ENCODE measurements at regions not wholly inside any gene's neighbourhood (a gene's known extent, or its start where the extent isn't known, plus 50 kb on each side); places are given as distances from the start of the nearest gene placed in this dataset.

DNA sequence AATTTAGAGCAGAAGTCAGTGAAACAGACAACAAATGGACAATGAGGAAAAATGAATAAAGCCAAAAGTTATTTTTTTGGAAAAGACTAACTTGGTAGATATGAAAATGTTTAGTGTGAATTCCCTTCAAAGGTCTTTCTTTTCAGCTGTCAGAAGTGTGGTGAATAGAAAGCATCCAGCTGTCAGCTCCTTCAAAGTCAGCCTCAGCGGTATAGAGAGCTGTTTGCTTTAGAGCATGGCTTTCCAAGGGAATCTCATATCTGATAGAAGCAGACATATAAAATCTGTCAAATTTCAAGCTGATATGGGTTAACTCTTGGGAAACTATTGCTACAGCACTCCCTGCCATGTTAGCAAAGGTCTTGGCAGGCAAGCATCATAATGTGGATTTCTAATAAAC, 309.3 kb downstream of the CASP12 start:
- DNase-seq = no peak
- no peak overlapping the region for H3K27ac Mint-ChIP-seq
- H3K4me1 Mint-ChIP-seq (ENCODE audit: low read depth) = no peaks in the 10 kb centered on the region
- TF ChIP-seq, protein P1, sequence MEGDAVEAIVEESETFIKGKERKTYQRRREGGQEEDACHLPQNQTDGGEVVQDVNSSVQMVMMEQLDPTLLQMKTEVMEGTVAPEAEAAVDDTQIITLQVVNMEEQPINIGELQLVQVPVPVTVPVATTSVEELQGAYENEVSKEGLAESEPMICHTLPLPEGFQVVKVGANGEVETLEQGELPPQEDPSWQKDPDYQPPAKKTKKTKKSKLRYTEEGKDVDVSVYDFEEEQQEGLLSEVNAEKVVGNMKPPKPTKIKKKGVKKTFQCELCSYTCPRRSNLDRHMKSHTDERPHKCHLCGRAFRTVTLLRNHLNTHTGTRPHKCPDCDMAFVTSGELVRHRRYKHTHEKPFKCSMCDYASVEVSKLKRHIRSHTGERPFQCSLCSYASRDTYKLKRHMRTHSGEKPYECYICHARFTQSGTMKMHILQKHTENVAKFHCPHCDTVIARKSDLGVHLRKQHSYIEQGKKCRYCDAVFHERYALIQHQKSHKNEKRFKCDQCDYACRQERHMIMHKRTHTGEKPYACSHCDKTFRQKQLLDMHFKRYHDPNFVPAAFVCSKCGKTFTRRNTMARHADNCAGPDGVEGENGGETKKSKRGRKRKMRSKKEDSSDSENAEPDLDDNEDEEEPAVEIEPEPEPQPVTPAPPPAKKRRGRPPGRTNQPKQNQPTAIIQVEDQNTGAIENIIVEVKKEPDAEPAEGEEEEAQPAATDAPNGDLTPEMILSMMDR (IDR thresholded peaks at IDR 0.05) = no peak
- peaks cover 8% of the 10 kb centered on the region; the same call in 1 of the 2 replicates for H3K9me3 Mint-ChIP-seq
- H3K27me3 Mint-ChIP-seq (ENCODE audit: insufficient read depth) = no peaks in the 10 kb centered on the region
- no peaks in the 10 kb centered on the region for H3K36me3 Mint-ChIP-seq (ENCODE audit: low read depth)
- H3K4me3 Mint-ChIP-seq = no peak overlapping the region

DNA sequence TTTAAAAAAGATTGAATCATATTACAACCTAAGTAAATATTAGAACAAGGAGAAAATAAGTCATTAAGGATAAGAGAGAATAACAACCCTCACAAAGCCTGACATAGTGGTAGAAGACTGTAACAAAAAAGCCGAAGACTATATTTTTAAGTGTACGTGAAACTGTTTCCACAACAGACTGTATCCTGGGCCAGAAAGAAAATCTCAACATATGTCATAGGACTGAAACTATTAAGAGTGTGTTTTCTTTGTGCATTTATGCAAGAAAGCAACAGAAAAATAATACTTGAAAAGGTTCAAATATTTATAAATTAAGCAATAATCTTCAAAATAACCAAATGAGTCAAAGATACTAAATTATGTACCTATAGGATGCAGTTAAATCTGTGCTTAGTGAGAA, 309.8 kb downstream of the CASP12 start:
- Mint-ChIP-seq H3K4me1 (ENCODE audit: low read depth) (no peaks in the 10 kb centered on the region), H3K27me3 (ENCODE audit: insufficient read depth) (no peaks in the 10 kb centered on the region), H3K4me3 (no peak overlapping the region), H3K27ac (no peak overlapping the region), H3K36me3 (ENCODE audit: low read depth) (no peaks in the 10 kb centered on the region), H3K9me3 (peaks cover 5% of the 10 kb centered on the region; the same call in 1 of the 2 replicates)
- no peak for DNase-seq
- TF ChIP-seq, protein P1 (IDR thresholded peaks at IDR 0.05) = no peak

DNA sequence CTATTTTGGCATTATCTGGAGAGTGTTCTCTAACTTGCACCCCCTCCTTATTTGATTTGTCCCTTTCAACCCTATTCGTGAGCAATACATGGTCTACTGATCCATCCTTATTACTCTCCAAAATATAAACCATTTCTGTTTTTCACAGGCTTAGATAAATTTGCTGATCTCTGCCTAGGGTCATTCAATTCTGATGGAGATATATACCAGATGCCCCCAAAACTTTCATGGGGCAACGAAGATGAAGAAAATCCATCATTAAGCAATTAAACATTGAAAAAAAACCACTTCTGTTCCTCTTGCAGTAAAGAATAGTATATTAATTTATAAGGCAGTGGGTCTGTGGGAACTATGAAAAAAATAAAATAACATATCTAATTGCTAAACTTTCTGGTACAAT, 313.4 kb downstream of the CASP12 start:
- Mint-ChIP-seq H3K27ac (no peak overlapping the region), H3K27me3 (ENCODE audit: insufficient read depth) (no peaks in the 10 kb centered on the region), H3K4me3 (no peak overlapping the region), H3K9me3 (peaks cover 4% of the 10 kb centered on the region; the same call in 1 of the 2 replicates), H3K36me3 (ENCODE audit: low read depth) (no peaks in the 10 kb centered on the region), H3K4me1 (ENCODE audit: low read depth) (no peaks in the 10 kb centered on the region)
- TF ChIP-seq, protein P1 (IDR thresholded peaks at IDR 0.05) = no peak
- no peak for DNase-seq

DNA sequence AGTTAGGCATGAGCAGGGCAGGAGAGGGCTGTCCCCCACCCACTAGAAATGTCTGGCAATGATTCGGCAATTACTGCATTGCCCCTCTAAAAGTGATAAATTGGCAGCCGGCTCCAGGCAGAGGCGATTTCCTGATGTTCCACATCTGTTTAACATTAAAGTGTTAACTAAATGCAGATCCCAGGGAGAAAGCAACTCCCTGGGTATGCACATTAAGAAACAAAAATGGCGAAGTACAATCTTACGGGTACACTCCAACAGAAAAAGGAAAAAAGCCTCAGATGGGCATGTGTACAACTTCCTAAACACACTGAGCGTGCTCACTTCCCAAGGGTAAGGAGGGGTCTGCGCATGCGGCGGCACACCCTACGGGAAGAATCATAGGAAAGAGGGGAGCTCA, 314.4 kb downstream of the CASP12 start:
- H3K4me3 Mint-ChIP-seq = no peak overlapping the region; the same call in 1 of the 2 replicates
- no peak for DNase-seq
- H3K27ac Mint-ChIP-seq = no peak overlapping the region
- TF ChIP-seq, protein P1 (IDR thresholded peaks at IDR 0.05) = no peak
- H3K4me1 Mint-ChIP-seq (ENCODE audit: low read depth) = no peaks in the 10 kb centered on the region
- no peaks in the 10 kb centered on the region for H3K27me3 Mint-ChIP-seq (ENCODE audit: insufficient read depth)
- no peaks in the 10 kb centered on the region for H3K36me3 Mint-ChIP-seq (ENCODE audit: low read depth)
- H3K9me3 Mint-ChIP-seq = peaks cover 4% of the 10 kb centered on the region; the same call in 1 of the 2 replicates

DNA sequence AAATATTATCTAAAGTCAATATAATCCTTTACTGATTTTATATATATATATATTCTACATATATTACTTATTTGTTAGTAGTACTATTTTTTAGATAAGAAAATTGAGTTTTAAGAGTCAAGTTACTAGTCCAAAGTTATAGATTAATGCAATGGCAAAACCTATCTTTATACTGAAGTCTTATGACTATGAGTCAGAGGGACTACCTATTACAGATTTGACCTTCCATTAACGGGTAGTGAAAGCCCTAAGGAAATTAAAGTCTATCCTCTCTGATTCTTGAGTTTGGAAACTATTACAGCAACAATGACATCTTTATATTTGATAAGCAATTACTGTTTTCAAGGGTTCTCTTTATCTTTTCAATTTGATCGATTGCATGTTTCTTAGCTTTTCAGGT, 315.8 kb downstream of the CASP12 start:
- no peak for DNase-seq
- H3K9me3 Mint-ChIP-seq = peaks cover 4% of the 10 kb centered on the region; the same call in 1 of the 2 replicates
- H3K27ac Mint-ChIP-seq = no peak overlapping the region
- no peaks in the 10 kb centered on the region for H3K27me3 Mint-ChIP-seq (ENCODE audit: insufficient read depth)
- TF ChIP-seq, protein P1 (IDR thresholded peaks at IDR 0.05) = no peak
- no peaks in the 10 kb centered on the region for H3K36me3 Mint-ChIP-seq (ENCODE audit: low read depth)
- no peaks in the 10 kb centered on the region for H3K4me1 Mint-ChIP-seq (ENCODE audit: low read depth)
- H3K4me3 Mint-ChIP-seq = no peak overlapping the region
